Adipocyte (in vitro differentiated cells): ENCODE measurements at regions not wholly inside any gene's neighbourhood (a gene's known extent, or its start where the extent isn't known, plus 50 kb on each side); places are given as distances from the start of the nearest gene placed in this dataset.

Source experiments
- DNase-seq: peaks from one replicate; pipeline ENCODE4 v3.0.0-alpha.2; 2015; ENCODE audit warnings: low read depth
- H3K27me3 ChIP-seq: replicated peaks from 2 replicates; pipeline ENCODE4 v1.7.0; 2013; ENCODE audit warnings: mild to moderate bottlenecking, low read length, moderate library complexity; ENCODE audit not compliant: control insufficient read depth, insufficient read depth
- H3K36me3 ChIP-seq: 2 replicates; pipeline ENCODE4 v1.7.0; 2013; ENCODE audit warnings: low read length, mild to moderate bottlenecking, moderate library complexity; ENCODE audit not compliant: control insufficient read depth, insufficient read depth, severe bottlenecking
- H3K4me1 ChIP-seq: 2 replicates; pipeline ENCODE4 v1.7.0; 2013; ENCODE audit warnings: mild to moderate bottlenecking, low read length, moderate library complexity; ENCODE audit not compliant: control insufficient read depth, insufficient read depth
- H3K4me3 ChIP-seq: 2 replicates; pipeline ENCODE4 v1.7.0; 2013; ENCODE audit warnings: mild to moderate bottlenecking, low read length, moderate library complexity
- H3K9ac ChIP-seq: 2 replicates; pipeline ENCODE4 v1.7.0; 2013; ENCODE audit warnings: mild to moderate bottlenecking, low read length, moderate library complexity
- H3K9me3 ChIP-seq: 2 replicates; pipeline ENCODE4 v1.7.0; 2013; ENCODE audit warnings: mild to moderate bottlenecking, low read length, moderate library complexity; ENCODE audit not compliant: control insufficient read depth

DNA sequence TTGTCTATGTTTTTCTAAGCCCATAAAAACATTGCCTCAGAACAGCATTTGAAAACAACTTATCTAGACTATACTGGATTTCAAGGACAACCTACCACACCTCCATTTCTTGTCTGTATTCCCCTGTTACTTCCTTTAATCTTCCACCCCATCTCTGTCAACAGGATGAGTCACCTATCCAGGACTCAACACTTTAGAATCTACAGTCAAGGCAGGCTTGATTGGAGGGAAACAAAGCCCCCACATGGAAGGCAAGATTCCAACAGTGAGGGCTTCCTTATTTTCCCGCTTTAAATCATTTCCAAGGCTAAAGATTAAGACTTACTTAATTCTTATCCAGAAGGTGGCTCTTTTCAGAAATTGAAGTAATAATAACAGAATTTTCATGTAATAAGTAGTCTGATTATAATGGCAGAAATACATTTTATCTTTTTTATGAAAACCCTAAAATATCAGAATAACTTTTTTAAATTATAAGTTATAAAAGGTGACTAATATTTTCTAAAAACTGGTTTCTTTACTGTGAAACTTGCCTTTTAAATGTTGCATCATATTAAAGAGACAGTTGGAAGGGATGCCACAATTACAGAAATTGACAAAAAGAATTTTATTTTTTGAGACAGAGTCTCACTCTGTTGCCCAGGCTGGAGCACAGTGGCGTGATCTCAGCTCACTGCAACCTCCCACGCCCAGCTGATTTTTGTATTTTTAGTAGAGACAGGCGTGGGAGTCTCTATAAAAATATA is 138.7 kb upstream of the CCDC150 start:
- Histone ChIP-seq H3K9ac (no peak overlapping the region), H3K36me3 (no peaks in the 10 kb centered on the region), H3K27me3 (no peaks in the 10 kb centered on the region), H3K9me3 (peaks cover 12% of the 10 kb centered on the region), H3K4me1 (peaks cover 11% of the 10 kb centered on the region), H3K4me3 (no peak overlapping the region)
- DNase-seq = peak; percentile 56

DNA sequence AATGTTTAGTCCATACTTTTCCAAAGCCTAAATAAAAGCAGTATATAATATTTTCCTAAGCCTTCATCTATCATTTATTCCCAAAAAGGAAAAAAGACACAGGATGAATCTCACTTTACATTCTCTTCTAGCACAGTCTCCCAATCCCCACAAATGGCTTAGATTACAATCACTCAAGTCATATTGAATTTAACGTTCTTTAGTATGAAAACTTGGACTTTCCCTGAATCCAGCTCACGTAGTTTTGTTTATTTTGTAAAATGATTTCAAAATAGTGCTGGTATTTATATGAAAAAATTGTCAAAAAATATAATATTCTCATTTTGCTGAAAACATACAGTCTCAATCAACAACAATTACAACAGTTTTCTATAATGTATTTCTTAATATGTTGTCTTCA is 137.7 kb upstream of the CCDC150 start:
- Histone ChIP-seq H3K9me3 (peaks cover 12% of the 10 kb centered on the region), H3K4me1 (peaks cover 11% of the 10 kb centered on the region), H3K9ac (no peak overlapping the region), H3K36me3 (no peaks in the 10 kb centered on the region), H3K27me3 (no peaks in the 10 kb centered on the region), H3K4me3 (no peak overlapping the region)
- peak; percentile 74 for DNase-seq

DNA sequence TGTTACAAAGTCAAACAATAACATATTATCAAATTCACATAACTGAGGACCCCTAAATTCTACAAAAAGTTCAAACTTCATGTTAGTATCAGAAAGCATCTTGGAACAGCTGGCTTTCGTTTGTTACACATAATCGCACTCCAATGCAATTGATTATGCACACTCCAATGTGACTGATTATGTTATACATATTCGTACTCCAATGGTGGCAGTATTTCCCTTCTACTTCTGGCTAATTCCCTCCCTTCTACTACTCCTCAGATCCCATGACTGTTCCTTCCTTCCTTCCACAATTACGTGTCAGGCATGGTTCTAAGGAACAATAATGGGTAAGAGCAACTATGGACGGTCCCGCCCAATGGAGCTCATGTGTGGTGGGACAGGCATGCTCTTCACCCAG is 137.1 kb upstream of the CCDC150 start:
- Histone ChIP-seq H3K4me3 (no peak overlapping the region), H3K36me3 (no peaks in the 10 kb centered on the region), H3K9ac (no peak overlapping the region), H3K4me1 (peaks cover 11% of the 10 kb centered on the region), H3K9me3 (peaks cover 12% of the 10 kb centered on the region), H3K27me3 (no peaks in the 10 kb centered on the region)
- DNase-seq = no peak

DNA sequence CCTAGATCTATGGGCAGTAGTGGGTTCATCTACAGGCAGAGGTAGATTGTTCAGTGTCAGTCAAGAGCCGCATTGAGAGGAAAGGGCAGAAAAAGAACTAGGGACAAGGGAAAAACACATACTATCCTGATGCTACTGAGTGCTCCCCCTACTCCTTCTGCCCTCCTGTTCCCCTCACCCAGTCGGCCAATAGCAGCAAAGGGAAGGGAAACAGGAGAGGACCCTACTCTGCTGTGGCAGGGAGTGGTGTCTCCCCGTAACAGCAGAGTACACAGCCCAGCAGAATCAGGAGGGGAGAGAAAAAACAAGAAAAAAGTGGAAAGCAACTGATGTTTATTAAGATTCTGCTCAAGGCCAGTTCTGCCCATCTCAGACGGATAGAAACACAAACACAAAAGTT is 136.1 kb upstream of the CCDC150 start:
- no peak overlapping the region for H3K9ac ChIP-seq
- H3K9me3 ChIP-seq = peaks cover 10% of the 10 kb centered on the region
- H3K4me3 ChIP-seq = no peak overlapping the region
- DNase-seq = no peak
- H3K36me3 ChIP-seq = no peaks in the 10 kb centered on the region
- H3K4me1 ChIP-seq = peaks cover 11% of the 10 kb centered on the region
- H3K27me3 ChIP-seq = no peaks in the 10 kb centered on the region

DNA sequence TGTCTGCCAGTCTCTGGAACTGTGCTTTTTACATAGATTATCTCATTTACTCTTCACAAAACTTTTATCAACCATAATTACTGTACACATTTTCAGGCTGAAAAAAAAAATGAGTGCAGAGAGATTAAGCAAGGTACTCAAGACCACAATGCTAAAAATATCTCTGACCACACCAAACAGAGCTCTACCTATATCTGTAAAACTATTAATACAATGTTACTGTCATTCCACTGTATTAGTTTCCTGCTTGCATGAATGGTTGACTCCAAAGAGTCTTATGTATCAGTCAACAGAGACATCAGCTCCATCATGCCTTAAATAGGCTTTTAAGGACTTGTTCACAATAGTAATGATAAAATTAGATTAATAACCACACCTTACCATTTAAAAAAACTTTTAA is 134.7 kb upstream of the CCDC150 start:
- Histone ChIP-seq H3K4me3 (no peak overlapping the region), H3K27me3 (no peaks in the 10 kb centered on the region), H3K36me3 (no peaks in the 10 kb centered on the region), H3K9me3 (no peaks in the 10 kb centered on the region), H3K4me1 (peaks cover 11% of the 10 kb centered on the region), H3K9ac (no peak overlapping the region)
- DNase-seq = no peak

DNA sequence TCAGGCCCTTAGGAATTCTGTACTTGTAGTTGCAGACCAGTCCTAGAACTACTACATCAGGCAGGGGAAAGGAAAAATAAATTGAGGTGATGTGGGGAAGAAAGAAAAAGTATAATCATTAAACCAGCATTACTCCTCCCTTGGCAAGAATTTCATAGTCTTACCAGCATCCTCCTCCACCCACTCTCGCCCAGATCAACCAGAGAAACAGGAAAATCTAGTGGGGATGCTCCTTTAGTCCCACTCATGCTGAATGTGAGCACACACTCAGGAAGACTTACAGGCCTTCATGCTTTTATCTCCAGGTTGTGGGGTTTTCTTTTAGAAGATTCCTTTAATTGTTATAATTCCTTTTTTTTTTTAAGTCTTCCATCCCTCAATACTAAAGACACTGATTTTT is 129.3 kb upstream of the CCDC150 start:
- Histone ChIP-seq H3K27me3 (no peaks in the 10 kb centered on the region), H3K4me3 (no peak overlapping the region), H3K9me3 (no peaks in the 10 kb centered on the region), H3K9ac (no peak overlapping the region), H3K4me1 (no peaks in the 10 kb centered on the region), H3K36me3 (no peaks in the 10 kb centered on the region)
- no peak for DNase-seq

DNA sequence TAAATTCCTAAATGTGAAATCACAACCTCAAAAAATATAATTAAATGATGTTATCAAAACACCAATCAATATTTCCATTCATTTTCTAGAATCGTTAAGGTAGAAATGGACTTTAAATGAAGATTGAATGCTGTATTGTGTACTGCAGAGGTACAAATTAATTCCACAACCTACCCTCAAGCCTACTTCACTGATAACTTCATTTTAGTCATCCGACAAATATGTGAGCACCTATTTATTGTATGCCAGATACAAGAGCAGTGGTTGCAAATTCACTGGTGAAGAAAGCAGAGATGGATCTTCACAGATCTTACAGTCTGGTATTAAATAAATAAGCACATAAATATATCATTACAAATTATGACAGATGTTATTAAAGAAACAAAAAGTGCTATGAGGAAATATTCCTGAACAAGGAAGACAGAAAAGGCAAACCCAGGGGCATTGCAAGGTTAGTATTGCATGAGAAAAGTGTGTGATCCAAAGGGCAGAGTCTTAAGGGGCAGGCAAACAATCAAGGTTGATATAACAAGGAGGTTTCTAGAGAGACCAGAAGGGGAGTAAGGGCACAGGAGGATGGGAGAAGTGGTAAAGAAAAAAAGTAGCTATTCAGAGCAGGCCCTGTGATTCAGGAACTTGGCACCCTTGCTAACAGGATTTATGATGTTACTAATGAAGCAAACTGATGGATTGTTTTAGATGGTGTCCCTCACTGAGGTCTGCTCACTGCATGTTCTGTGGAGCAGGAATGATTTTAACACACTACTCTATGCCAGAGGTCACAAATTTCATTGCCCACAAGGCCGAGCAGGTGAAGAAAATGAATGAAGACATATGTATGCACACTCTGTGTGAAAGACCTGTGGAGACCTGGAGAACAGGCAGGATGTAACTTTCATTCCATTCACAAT is 128.0 kb upstream of the CCDC150 start:
- H3K4me3 ChIP-seq = no peak overlapping the region
- H3K9me3 ChIP-seq = no peaks in the 10 kb centered on the region
- H3K4me1 ChIP-seq = no peaks in the 10 kb centered on the region
- DNase-seq = no peak
- H3K9ac ChIP-seq = no peak overlapping the region
- no peaks in the 10 kb centered on the region for H3K27me3 ChIP-seq
- no peaks in the 10 kb centered on the region for H3K36me3 ChIP-seq

DNA sequence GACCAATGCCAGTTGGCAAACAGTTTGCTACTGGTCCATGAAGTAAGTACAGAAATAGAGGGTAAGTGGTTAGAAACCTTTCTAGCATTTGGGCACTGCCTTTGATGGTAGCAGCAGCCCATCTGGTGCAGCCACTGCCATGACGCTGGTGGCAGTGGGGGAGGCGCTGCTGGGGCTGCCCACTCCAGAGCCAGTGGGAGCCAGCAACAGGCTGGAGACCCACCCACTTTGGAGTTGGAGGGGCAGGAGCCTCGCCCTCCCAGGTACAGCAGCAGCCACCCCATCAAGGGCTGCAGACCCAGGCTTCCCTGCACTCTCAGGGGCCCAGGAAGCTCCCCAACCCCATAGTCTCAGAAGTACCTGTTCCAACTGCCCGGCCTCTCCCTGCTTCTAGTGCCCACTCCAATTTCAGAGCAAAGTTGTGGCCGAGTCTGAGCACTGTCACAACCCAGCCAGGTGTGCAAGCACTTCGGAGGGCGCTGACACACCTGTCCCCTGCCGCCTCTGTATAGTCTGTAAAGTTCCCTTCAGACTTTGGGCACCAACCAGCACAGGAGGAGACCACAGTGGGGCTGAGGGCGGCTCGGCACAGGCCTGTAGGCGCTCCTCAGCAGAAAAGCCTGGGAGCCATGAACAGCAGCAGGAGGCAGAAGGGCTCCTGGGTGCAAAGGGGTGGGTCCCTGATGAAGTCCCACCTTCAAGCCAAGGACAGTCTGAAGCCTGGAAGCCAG is 125.6 kb upstream of the CCDC150 start:
- Histone ChIP-seq H3K36me3 (no peaks in the 10 kb centered on the region), H3K9ac (no peak overlapping the region), H3K9me3 (no peaks in the 10 kb centered on the region), H3K27me3 (no peaks in the 10 kb centered on the region), H3K4me1 (no peaks in the 10 kb centered on the region), H3K4me3 (no peak overlapping the region)
- no peak for DNase-seq

DNA sequence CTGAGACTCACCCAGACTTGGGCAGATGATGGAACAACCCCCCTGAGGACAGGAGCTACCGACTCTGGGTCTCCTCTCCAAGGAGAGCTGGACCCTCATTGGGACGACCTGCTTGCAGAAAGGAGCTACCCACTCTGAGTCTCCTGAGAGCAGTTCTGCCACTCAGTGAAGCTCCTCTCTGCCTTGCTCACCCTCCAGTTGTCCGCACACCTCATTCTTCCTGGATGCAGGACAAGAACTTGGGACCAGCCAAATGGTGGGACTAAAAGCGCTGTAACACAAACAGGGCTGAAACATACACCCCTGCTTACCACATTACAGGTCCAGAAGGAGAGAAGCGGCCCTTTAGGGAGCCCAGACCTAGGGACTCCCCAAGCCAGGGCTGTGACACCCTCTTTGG is 124.9 kb upstream of the CCDC150 start:
- no peaks in the 10 kb centered on the region for H3K36me3 ChIP-seq
- H3K27me3 ChIP-seq = no peaks in the 10 kb centered on the region
- H3K4me1 ChIP-seq = no peaks in the 10 kb centered on the region
- no peak overlapping the region for H3K9ac ChIP-seq
- no peaks in the 10 kb centered on the region for H3K9me3 ChIP-seq
- DNase-seq = no peak
- H3K4me3 ChIP-seq = no peak overlapping the region

DNA sequence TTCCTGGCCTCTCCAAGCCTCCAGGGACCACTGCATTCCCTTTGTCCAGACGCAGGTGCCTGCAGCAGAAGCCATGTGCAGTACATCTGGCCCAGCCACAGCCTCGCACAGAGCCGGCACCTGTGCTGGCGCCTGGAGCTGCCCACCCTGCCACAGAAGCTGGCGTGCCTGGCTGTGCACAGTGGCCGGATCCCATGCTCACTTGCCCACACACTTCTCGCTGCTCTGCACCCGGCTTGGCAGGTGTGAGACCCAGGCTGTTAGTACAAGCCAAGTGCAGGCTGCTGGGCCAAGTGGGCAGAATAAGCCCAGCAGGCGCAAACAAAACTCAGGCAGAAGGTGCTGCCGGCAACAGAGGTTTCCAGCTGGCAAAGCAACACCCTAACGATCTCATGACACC is 124.5 kb upstream of the CCDC150 start:
- no peak overlapping the region for H3K4me3 ChIP-seq
- no peak overlapping the region for H3K9ac ChIP-seq
- H3K4me1 ChIP-seq = no peaks in the 10 kb centered on the region
- no peak for DNase-seq
- no peaks in the 10 kb centered on the region for H3K36me3 ChIP-seq
- no peaks in the 10 kb centered on the region for H3K9me3 ChIP-seq
- no peaks in the 10 kb centered on the region for H3K27me3 ChIP-seq

DNA sequence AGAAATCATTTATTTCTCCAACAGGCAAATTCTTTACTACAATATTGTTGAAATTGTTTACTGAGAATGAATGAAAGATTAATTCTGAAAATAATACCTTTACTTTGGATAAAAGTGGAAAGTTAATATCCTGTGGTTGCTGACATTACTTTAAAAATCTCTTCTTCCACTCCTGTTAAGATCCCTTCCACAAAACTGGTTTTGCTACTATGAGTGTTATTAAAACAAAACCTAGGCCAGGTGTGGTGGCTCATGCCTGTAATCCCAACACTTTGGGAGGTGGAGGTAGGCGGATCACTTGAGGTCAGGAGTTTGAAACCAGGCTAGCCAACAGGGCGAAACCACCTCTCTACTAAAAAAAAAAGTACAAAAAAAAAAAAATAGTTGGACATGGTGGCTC is 123.9 kb upstream of the CCDC150 start:
- Histone ChIP-seq H3K4me1 (no peaks in the 10 kb centered on the region), H3K4me3 (no peak overlapping the region), H3K27me3 (no peaks in the 10 kb centered on the region), H3K36me3 (no peaks in the 10 kb centered on the region), H3K9ac (no peak overlapping the region), H3K9me3 (no peaks in the 10 kb centered on the region)
- no peak for DNase-seq
